Upper lobe of left lung (tissue), 6 donors: ENCODE measurements at regions not wholly inside any gene's neighbourhood (a gene's known extent, or its start where the extent isn't known, plus 50 kb on each side); places are given as distances from the start of the nearest gene placed in this dataset.

ENCODE experiments used
- ATAC-seq, 2 donors: fragments of 200-7000 bp; cut with Tn5 transposase; one replicate each; pipeline ENCODE4 v1.9.1; 2022; ENCODE audit warnings: mild to moderate bottlenecking in 2 of 2, moderate library complexity in 2 of 2; ENCODE audit not compliant: low FRiP score in 2 of 2
- DNase-seq, 2 donors: peaks; one replicate each; pipeline ENCODE4 v3.0.0-alpha.2; 2019 to 2020
- H3K27ac ChIP-seq, 4 donors: fragments of 200-600 bp; sonication (generic); one replicate each; pipeline ENCODE4 v1.5.1; 2016 to 2019
- H3K27me3 ChIP-seq, 4 donors: fragments of 200-600 bp; sonication (generic); one replicate each; pipeline ENCODE4 v1.5.1; 2017 to 2019
- H3K36me3 ChIP-seq, 4 donors: fragments of 200-600 bp; sonication (generic); one replicate each; pipeline ENCODE4 v1.5.1; 2016 to 2019
- H3K4me1 ChIP-seq, 4 donors: fragments of 200-600 bp; sonication (generic); one replicate each; pipeline ENCODE4 v1.5.1; 2018 to 2019
- H3K4me3 ChIP-seq, 4 donors: fragments of 200-600 bp; sonication (generic); one replicate each; pipeline ENCODE4 v1.5.1; 2017 to 2019; ENCODE audit warnings: mild to moderate bottlenecking in 2 of 4, moderate library complexity in 1 of 4
- H3K9me3 ChIP-seq, 4 donors: fragments of 200-600 bp; sonication (generic); one replicate each; pipeline ENCODE4 v1.5.1; 2018 to 2019
- CTCF ChIP-seq, 6 experiments: fragments of 450-650 bp in 4 of 6; fragments of 200-600 bp in 2 of 6; sonication (generic) in 2 of 6; IDR thresholded peaks; one replicate each; pipeline ENCODE4 v1.5.1; 2016 to 2019; ENCODE audit warnings: antibody characterized with exemption in 6 of 6
- EP300 ChIP-seq, 4 donors: sonication (generic); formaldehyde crosslinking; IDR thresholded peaks; one replicate each; pipeline ENCODE4 v1.5.1; 2017; ENCODE audit warnings: antibody characterized with exemption in 4 of 4, control low read depth in 2 of 4
- POLR2A ChIP-seq, 4 donors: fragments of 450-650 bp; IDR thresholded peaks; one replicate each; pipeline ENCODE4 v1.5.1; 2016 to 2017; ENCODE audit warnings: antibody characterized with exemption in 4 of 4, mild to moderate bottlenecking in 2 of 4
- POLR2AphosphoS5 ChIP-seq, 2 donors: sonication (generic); formaldehyde crosslinking; IDR thresholded peaks; one replicate each; pipeline ENCODE4 v1.5.1; 2017; ENCODE audit warnings: antibody characterized with exemption in 2 of 2
- WGBS, 2 donors: methylation state at CpG; one replicate each; pipeline ENCODE4 v1.1.5; 2017 to 2018; 5-methylcytosine and 5-hydroxymethylcytosine counted together
- donor health status: DM: no; HTN: no; CAD: no; lungs with moderate emphysema.
- donor health status: DM: no; HTN: yes; CAD: no; lungs with severe emphysema.

- DNase-seq, result no peak
- Histone ChIP-seq H3K4me1 (peaks cover 0 to 6% (median 0%) of the 10 kb centered on the region in 4 donors), H3K27me3 (no peaks in the 10 kb centered on the region), H3K27ac (peak overlapping the region; percentile 19 to 36 (median 26)), H3K4me3 (no peak overlapping the region), H3K9me3 (no peaks in the 10 kb centered on the region), H3K36me3 (no peaks in the 10 kb centered on the region)
- ATAC-seq, result peak in 1 of 2 donors; percentile 4
- TF ChIP-seq CTCF (IDR thresholded peaks at IDR 0.05) (no peak), POLR2A (IDR thresholded peaks at IDR 0.05) (no peak), POLR2AphosphoS5 (IDR thresholded peaks at IDR 0.05) (no peak), EP300 (IDR thresholded peaks at IDR 0.05) (no peak)
- 64 to 80% methylated on average over 6 of the region's 6 CpGs for WGBS, 2 donors
These were observed 81.3 kb upstream of the BHLHE40 start for GRCh38 chr3:4897765-4898453.

GRCh38 chr3:4898454-4899313 is 80.6 kb upstream of the BHLHE40 start:
- ATAC-seq (peak in 1 of 2 donors; percentile 34), DNase-seq (no peak)
- Histone ChIP-seq H3K9me3 (no peaks in the 10 kb centered on the region), H3K4me1 (peaks cover 0 to 6% (median 0%) of the 10 kb centered on the region in 4 donors), H3K27ac (peak overlapping the region; percentile 19 to 36 (median 26)), H3K36me3 (no peaks in the 10 kb centered on the region), H3K27me3 (no peaks in the 10 kb centered on the region), H3K4me3 (no peak overlapping the region)
- TF ChIP-seq POLR2AphosphoS5 (IDR thresholded peaks at IDR 0.05), result no peak
- no peak for TF ChIP-seq POLR2A (IDR thresholded peaks at IDR 0.05)
- no peak for TF ChIP-seq CTCF (IDR thresholded peaks at IDR 0.05)
- TF ChIP-seq EP300 (IDR thresholded peaks at IDR 0.05), result no peak
- 73 to 76% methylated on average over 6 of the region's 6 CpGs for WGBS, 2 donors

GRCh38 chr3:4899710-4900109 is 79.5 kb upstream of the BHLHE40 start:
- Histone ChIP-seq H3K27me3 (no peaks in the 10 kb centered on the region), H3K9me3 (no peaks in the 10 kb centered on the region), H3K36me3 (no peaks in the 10 kb centered on the region), H3K4me1 (peaks cover 1 to 6% (median 2%) of the 10 kb centered on the region in 4 donors), H3K27ac (peak overlapping the region in 1 of 4 donors; percentile 22), H3K4me3 (no peak overlapping the region)
- DNase-seq, result peak in 1 of 2 donors; percentile 25
- WGBS, 2 donors, result 70% methylated on average over 6 of the region's 6 CpGs
- TF ChIP-seq POLR2AphosphoS5 (IDR thresholded peaks at IDR 0.05), result no peak
- TF ChIP-seq POLR2A (IDR thresholded peaks at IDR 0.05), result no peak
- no peak for TF ChIP-seq CTCF (IDR thresholded peaks at IDR 0.05)
- TF ChIP-seq EP300 (IDR thresholded peaks at IDR 0.05), result no peak
- ATAC-seq, result no peak

GRCh38 chr3:4900298-4900697 is 78.9 kb upstream of the BHLHE40 start:
- no peak for ATAC-seq
- 84 to 93% methylated on average over 4 of the region's 4 CpGs for WGBS, 2 donors
- TF ChIP-seq POLR2A (IDR thresholded peaks at IDR 0.05), result no peak
- no peak for TF ChIP-seq POLR2AphosphoS5 (IDR thresholded peaks at IDR 0.05)
- TF ChIP-seq EP300 (IDR thresholded peaks at IDR 0.05), result no peak
- no peak for TF ChIP-seq CTCF (IDR thresholded peaks at IDR 0.05)
- no peaks in the 10 kb centered on the region for H3K36me3 ChIP-seq
- no peak for DNase-seq
- H3K27ac ChIP-seq, result peak overlapping the region in 1 of 4 donors; percentile 22
- H3K27me3 ChIP-seq, result no peaks in the 10 kb centered on the region
- H3K4me3 ChIP-seq, result no peak overlapping the region
- H3K4me1 ChIP-seq, result peaks cover 3 to 7% (median 5%) of the 10 kb centered on the region in 4 donors
- no peaks in the 10 kb centered on the region for H3K9me3 ChIP-seq
